ENCODE measurements at regions not wholly inside any gene's neighbourhood (a gene's known extent, or its start where the extent isn't known, plus 50 kb on each side); places are given as distances from the start of the nearest gene placed in this dataset.

GRCh38 chr3:134721214-134721613 lies 70.4 kb upstream of the KY start:
- no peak for TF ChIP-seq EZH2 (IDR thresholded peaks at IDR 0.05; ENCODE audit: insufficient read depth, poor library complexity, severe bottlenecking)
- no peak for TF ChIP-seq EZH2phosphoT487 (IDR thresholded peaks at IDR 0.05; ENCODE audit: insufficient read depth, low read depth)

Measured in GM23248 (cell line).